ENCODE measurements at regions not wholly inside any gene's neighbourhood (a gene's known extent, or its start where the extent isn't known, plus 50 kb on each side); places are given as distances from the start of the nearest gene placed in this dataset.

GRCh38 chr3:66693461-66694031, 192.7 kb upstream of the LRIG1 start:
- peak overlapping the region; percentile 26 for H3K27ac ChIP-seq (replicated peaks; ENCODE audit: low read length)
- no peaks in the 10 kb centered on the region for H3K79me1 ChIP-seq (ENCODE audit: low read depth, low read length)
- no peak overlapping the region for H2BK5ac ChIP-seq (ENCODE audit: low read length)
- H3K9ac ChIP-seq (ENCODE audit: low read depth, low read length, poor library complexity): no peak overlapping the region
- no peak overlapping the region for H3K14ac ChIP-seq (ENCODE audit: low read length)
- H2BK12ac ChIP-seq (ENCODE audit: low read length): no peak overlapping the region
- no peak overlapping the region for H4K91ac ChIP-seq (ENCODE audit: low read depth, low read length, poor library complexity)
- no peak overlapping the region for H4K8ac ChIP-seq (ENCODE audit: low read depth, low read length)
- H3K4me3 ChIP-seq (ENCODE audit: low read length in 2 of 2): no peak overlapping the region
- H2BK15ac ChIP-seq (ENCODE audit: low read length): no peak overlapping the region
- H3K4me2 ChIP-seq (ENCODE audit: insufficient read depth, low read length, poor library complexity, severe bottlenecking): no peak overlapping the region
- peak overlapping the region; percentile 74 for H2AFZ ChIP-seq (ENCODE audit: low read length)
- no peaks in the 10 kb centered on the region for H3K36me3 ChIP-seq (replicated peaks in 1 of 2; ENCODE audit: control insufficient read depth in 2 of 2, insufficient read depth in 2 of 2, low read length in 2 of 2)
- H3K18ac ChIP-seq (ENCODE audit: low read length): no peak overlapping the region
- H3K23ac ChIP-seq (ENCODE audit: low read depth, low read length, poor library complexity): no peak overlapping the region
- no peak overlapping the region for H2AK5ac ChIP-seq (ENCODE audit: low read depth, low read length)
- no peaks in the 10 kb centered on the region for H3K9me3 ChIP-seq (replicated peaks in 1 of 2; ENCODE audit: control insufficient read depth in 2 of 2, insufficient read depth in 1 of 2, low read depth in 1 of 2, low read length in 2 of 2)
- peaks cover 5 to 10% of the 10 kb centered on the region in 2 donors for H3K4me1 ChIP-seq (ENCODE audit: control insufficient read depth in 2 of 2, insufficient read depth in 1 of 2, low read depth in 1 of 2, low read length in 2 of 2)
- DNase-seq (ENCODE audit: low spot score): no peak
- H3K4ac ChIP-seq (ENCODE audit: low read length): no peak overlapping the region
- WGBS, 2 donors (ENCODE audit: extremely low coverage in 2 of 2, insufficient read length in 2 of 2, insufficient replicate concordance in 1 of 2): no CpG with 5 or more reads among the region's 10 CpGs
- no peak overlapping the region for H2BK120ac ChIP-seq (ENCODE audit: low read depth, low read length)
- no peaks in the 10 kb centered on the region for H3K27me3 ChIP-seq (ENCODE audit: control insufficient read depth in 3 of 3, insufficient read depth in 3 of 3, low read depth in 1 of 3, low read length in 3 of 3)

GRCh38 chr3:66702126-66702525, 201.3 kb upstream of the LRIG1 start:
- Histone ChIP-seq H3K9ac (ENCODE audit: low read depth, low read length, poor library complexity) (no peak overlapping the region), H3K27ac (replicated peaks; ENCODE audit: low read length) (no peak overlapping the region), H3K79me1 (ENCODE audit: low read depth, low read length) (no peaks in the 10 kb centered on the region), H2AFZ (ENCODE audit: low read length) (peak overlapping the region; percentile 24), H3K36me3 (replicated peaks in 1 of 2; ENCODE audit: control insufficient read depth in 2 of 2, insufficient read depth in 2 of 2, low read length in 2 of 2) (no peaks in the 10 kb centered on the region), H4K91ac (ENCODE audit: low read depth, low read length, poor library complexity) (no peak overlapping the region), H2BK120ac (ENCODE audit: low read depth, low read length) (no peak overlapping the region), H3K18ac (ENCODE audit: low read length) (no peak overlapping the region), H3K4ac (ENCODE audit: low read length) (no peak overlapping the region), H3K23ac (ENCODE audit: low read depth, low read length, poor library complexity) (no peak overlapping the region), H3K9me3 (replicated peaks in 1 of 2; ENCODE audit: control insufficient read depth in 2 of 2, insufficient read depth in 1 of 2, low read depth in 1 of 2, low read length in 2 of 2) (no peaks in the 10 kb centered on the region), H3K27me3 (ENCODE audit: control insufficient read depth in 3 of 3, insufficient read depth in 3 of 3, low read depth in 1 of 3, low read length in 3 of 3) (no peaks in the 10 kb centered on the region), H2BK15ac (ENCODE audit: low read length) (no peak overlapping the region), H3K14ac (ENCODE audit: low read length) (no peak overlapping the region), H2AK5ac (ENCODE audit: low read depth, low read length) (no peak overlapping the region), H3K4me3 (ENCODE audit: low read length in 2 of 2) (no peak overlapping the region), H3K4me1 (ENCODE audit: control insufficient read depth in 2 of 2, insufficient read depth in 1 of 2, low read depth in 1 of 2, low read length in 2 of 2) (no peaks in the 10 kb centered on the region), H2BK5ac (ENCODE audit: low read length) (no peak overlapping the region), H4K8ac (ENCODE audit: low read depth, low read length) (no peak overlapping the region), H3K4me2 (ENCODE audit: insufficient read depth, low read length, poor library complexity, severe bottlenecking) (no peak overlapping the region), H2BK12ac (ENCODE audit: low read length) (no peak overlapping the region)
- DNase-seq (ENCODE audit: low spot score): no peak
- whole genome bisulfite sequencing, 2 donors (ENCODE audit: extremely low coverage in 2 of 2, insufficient read length in 2 of 2, insufficient replicate concordance in 1 of 2): no CpG with 5 or more reads among the region's 3 CpGs

- WGBS, 2 donors (ENCODE audit: extremely low coverage in 2 of 2, insufficient read length in 2 of 2, insufficient replicate concordance in 1 of 2): no CpG with 5 or more reads among the region's 2 CpGs
- no peak overlapping the region for H3K14ac ChIP-seq (ENCODE audit: low read length)
These were observed 202.7 kb upstream of the LRIG1 start for GRCh38 chr3:66703501-66703900.

GRCh38 chr3:66705076-66705475, 204.3 kb upstream of the LRIG1 start:
- no peak overlapping the region for H2BK120ac ChIP-seq (ENCODE audit: low read depth, low read length)
- H3K9ac ChIP-seq (ENCODE audit: low read depth, low read length, poor library complexity): no peak overlapping the region
- H3K4me3 ChIP-seq (ENCODE audit: low read length in 2 of 2): no peak overlapping the region
- no peak for DNase-seq (ENCODE audit: low spot score)
- H2BK15ac ChIP-seq (ENCODE audit: low read length): no peak overlapping the region
- no peak overlapping the region for H2BK5ac ChIP-seq (ENCODE audit: low read length)
- H2AFZ ChIP-seq (ENCODE audit: low read length): no peak overlapping the region
- H3K27ac ChIP-seq (replicated peaks; ENCODE audit: low read length): no peak overlapping the region
- H3K14ac ChIP-seq (ENCODE audit: low read length): no peak overlapping the region
- H3K79me1 ChIP-seq (ENCODE audit: low read depth, low read length): no peaks in the 10 kb centered on the region
- H4K8ac ChIP-seq (ENCODE audit: low read depth, low read length): no peak overlapping the region
- no peak overlapping the region for H3K18ac ChIP-seq (ENCODE audit: low read length)
- H3K4me1 ChIP-seq (ENCODE audit: control insufficient read depth in 2 of 2, insufficient read depth in 1 of 2, low read depth in 1 of 2, low read length in 2 of 2): peaks cover 0 to 2% of the 10 kb centered on the region in 2 donors
- no peak overlapping the region for H2AK5ac ChIP-seq (ENCODE audit: low read depth, low read length)
- WGBS, 2 donors (ENCODE audit: extremely low coverage in 2 of 2, insufficient read length in 2 of 2, insufficient replicate concordance in 1 of 2): no CpG with 5 or more reads among the region's 2 CpGs
- H3K23ac ChIP-seq (ENCODE audit: low read depth, low read length, poor library complexity): no peak overlapping the region
- no peak overlapping the region for H3K4me2 ChIP-seq (ENCODE audit: insufficient read depth, low read length, poor library complexity, severe bottlenecking)
- H3K9me3 ChIP-seq (replicated peaks in 1 of 2; ENCODE audit: control insufficient read depth in 2 of 2, insufficient read depth in 1 of 2, low read depth in 1 of 2, low read length in 2 of 2): no peaks in the 10 kb centered on the region
- no peak overlapping the region for H2BK12ac ChIP-seq (ENCODE audit: low read length)
- H4K91ac ChIP-seq (ENCODE audit: low read depth, low read length, poor library complexity): no peak overlapping the region
- no peak overlapping the region for H3K4ac ChIP-seq (ENCODE audit: low read length)
- no peaks in the 10 kb centered on the region for H3K27me3 ChIP-seq (ENCODE audit: control insufficient read depth in 3 of 3, insufficient read depth in 3 of 3, low read depth in 1 of 3, low read length in 3 of 3)
- H3K36me3 ChIP-seq (replicated peaks in 1 of 2; ENCODE audit: control insufficient read depth in 2 of 2, insufficient read depth in 2 of 2, low read length in 2 of 2): no peaks in the 10 kb centered on the region

More at GRCh38 chr3:66703501-66703900, 202.7 kb upstream of the LRIG1 start:
- H2BK12ac ChIP-seq (ENCODE audit: low read length): no peak overlapping the region
- H2BK120ac ChIP-seq (ENCODE audit: low read depth, low read length): no peak overlapping the region
- no peak overlapping the region for H2AFZ ChIP-seq (ENCODE audit: low read length)
- no peak overlapping the region for H3K4ac ChIP-seq (ENCODE audit: low read length)
- no peak overlapping the region for H2BK5ac ChIP-seq (ENCODE audit: low read length)
- DNase-seq (ENCODE audit: low spot score): no peak
- H2AK5ac ChIP-seq (ENCODE audit: low read depth, low read length): no peak overlapping the region
- no peak overlapping the region for H3K4me3 ChIP-seq (ENCODE audit: low read length in 2 of 2)
- H3K23ac ChIP-seq (ENCODE audit: low read depth, low read length, poor library complexity): no peak overlapping the region
- H3K27me3 ChIP-seq (ENCODE audit: control insufficient read depth in 3 of 3, insufficient read depth in 3 of 3, low read depth in 1 of 3, low read length in 3 of 3): no peaks in the 10 kb centered on the region
- H3K36me3 ChIP-seq (replicated peaks in 1 of 2; ENCODE audit: control insufficient read depth in 2 of 2, insufficient read depth in 2 of 2, low read length in 2 of 2): no peaks in the 10 kb centered on the region
- no peak overlapping the region for H4K8ac ChIP-seq (ENCODE audit: low read depth, low read length)
- no peak overlapping the region for H3K9ac ChIP-seq (ENCODE audit: low read depth, low read length, poor library complexity)
- H2BK15ac ChIP-seq (ENCODE audit: low read length): no peak overlapping the region
- no peak overlapping the region for H3K18ac ChIP-seq (ENCODE audit: low read length)
- no peaks in the 10 kb centered on the region for H3K9me3 ChIP-seq (replicated peaks in 1 of 2; ENCODE audit: control insufficient read depth in 2 of 2, insufficient read depth in 1 of 2, low read depth in 1 of 2, low read length in 2 of 2)
- H3K4me2 ChIP-seq (ENCODE audit: insufficient read depth, low read length, poor library complexity, severe bottlenecking): no peak overlapping the region
- no peaks in the 10 kb centered on the region for H3K4me1 ChIP-seq (ENCODE audit: control insufficient read depth in 2 of 2, insufficient read depth in 1 of 2, low read depth in 1 of 2, low read length in 2 of 2)
- H3K27ac ChIP-seq (replicated peaks; ENCODE audit: low read length): no peak overlapping the region
- no peak overlapping the region for H4K91ac ChIP-seq (ENCODE audit: low read depth, low read length, poor library complexity)
- H3K79me1 ChIP-seq (ENCODE audit: low read depth, low read length): no peaks in the 10 kb centered on the region

Measured in neuronal stem cell (in vitro differentiated cells).